Astrocyte of the cerebellum (primary cell): ENCODE measurements at regions not wholly inside any gene's neighbourhood (a gene's known extent, or its start where the extent isn't known, plus 50 kb on each side); places are given as distances from the start of the nearest gene placed in this dataset.

ENCODE experiments used
- DNase-seq: peaks from one replicate; pipeline ENCODE4 v3.0.0-alpha.2; 2011; ENCODE audit warnings: low read depth
- H3K4me3 ChIP-seq: 2 replicates; pipeline ENCODE4 v1.5.1; 2011; ENCODE audit warnings: mild to moderate bottlenecking, low read depth, low read length, moderate library complexity
- CTCF ChIP-seq: IDR thresholded peaks from 2 replicates; pipeline ENCODE4 v1.5.1; 2012; ENCODE audit warnings: low read length, low read depth, moderate library complexity, mild to moderate bottlenecking; ENCODE audit errors: missing control alignments
- in situ Hi-C: cut with HindIII; loops from 2 replicates; pipeline ENCODE4 v1.10.0; 2017; ENCODE audit warnings: low sequenced_read_pairs

GRCh38 chr6:12577124-12577850 is 139.3 kb upstream of the PHACTR1 start:
- no peak overlapping the region for H3K4me3 ChIP-seq
- no peak for TF ChIP-seq CTCF
- DNase-seq, result peak; percentile 27
- in situ Hi-C loops, result no loop called here

GRCh38 chr6:12578097-12578496 is 138.5 kb upstream of the PHACTR1 start:
- no peak for TF ChIP-seq CTCF
- no peak for DNase-seq
- in situ Hi-C loops, result no loop called here

GRCh38 chr6:12578751-12579150 is 137.8 kb upstream of the PHACTR1 start:
- DNase-seq, result no peak
- no peak overlapping the region for H3K4me3 ChIP-seq
- no peak for TF ChIP-seq CTCF
- in situ Hi-C loops, result no loop called here

More at GRCh38 chr6:12578097-12578496, 138.5 kb upstream of the PHACTR1 start:
- no peak overlapping the region for H3K4me3 ChIP-seq

GRCh38 chr6:12580290-12580689 is 136.3 kb upstream of the PHACTR1 start:
- DNase-seq, result no peak
- in situ Hi-C loops, result no loop called here
- H3K4me3 ChIP-seq, result no peak overlapping the region

GRCh38 chr6:12582421-12583110 is 134.0 kb upstream of the PHACTR1 start:
- no peak for DNase-seq
- no peak overlapping the region for H3K4me3 ChIP-seq
- no peak for TF ChIP-seq CTCF
- in situ Hi-C loops, result no loop called here

More at GRCh38 chr6:12580290-12580689, 136.3 kb upstream of the PHACTR1 start:
- TF ChIP-seq CTCF, result no peak

- TF ChIP-seq CTCF, result no peak
- DNase-seq, result no peak
- in situ Hi-C loops, result no loop called here
- H3K4me3 ChIP-seq, result no peak overlapping the region
These were observed 131.7 kb upstream of the PHACTR1 start for GRCh38 chr6:12584631-12585405.
